Large intestine (tissue), 3 donors: ENCODE measurements at regions not wholly inside any gene's neighbourhood (a gene's known extent, or its start where the extent isn't known, plus 50 kb on each side); places are given as distances from the start of the nearest gene placed in this dataset.

ENCODE experiments used
- DNase-seq, 2 donors: peaks; one replicate each; pipeline versions ENCODE4 v3.0.0 to v3.0.0-alpha.2; 2013
- H3K27ac ChIP-seq: one replicate; pipeline ENCODE4 v1.5.1; 2013; ENCODE audit warnings: low read length
- H3K27me3 ChIP-seq: 2 replicates; pipeline ENCODE4 v1.6.1; 2013; ENCODE audit warnings: low read length; ENCODE audit not compliant: control insufficient read depth, insufficient read depth
- H3K36me3 ChIP-seq: 2 replicates; pipeline ENCODE4 v1.6.1; 2013; ENCODE audit warnings: low read length; ENCODE audit not compliant: control insufficient read depth, insufficient read depth
- H3K4me1 ChIP-seq: one replicate; pipeline ENCODE4 v1.6.1; 2013; ENCODE audit warnings: low read length; ENCODE audit not compliant: control insufficient read depth, insufficient read depth
- H3K4me3 ChIP-seq: one replicate; pipeline ENCODE4 v1.5.1; 2013; ENCODE audit warnings: low read length
- H3K9me3 ChIP-seq: one replicate; pipeline ENCODE4 v1.6.1; 2013; ENCODE audit warnings: mild to moderate bottlenecking, low read depth, low read length, moderate library complexity; ENCODE audit not compliant: control insufficient read depth
- WGBS: methylation state at CpG from one replicate; pipeline ENCODE4 v1.1.5; 2013; ENCODE audit warnings: low lambda C conversion rate; ENCODE audit not compliant: insufficient coverage; 5-methylcytosine and 5-hydroxymethylcytosine counted together

DNA sequence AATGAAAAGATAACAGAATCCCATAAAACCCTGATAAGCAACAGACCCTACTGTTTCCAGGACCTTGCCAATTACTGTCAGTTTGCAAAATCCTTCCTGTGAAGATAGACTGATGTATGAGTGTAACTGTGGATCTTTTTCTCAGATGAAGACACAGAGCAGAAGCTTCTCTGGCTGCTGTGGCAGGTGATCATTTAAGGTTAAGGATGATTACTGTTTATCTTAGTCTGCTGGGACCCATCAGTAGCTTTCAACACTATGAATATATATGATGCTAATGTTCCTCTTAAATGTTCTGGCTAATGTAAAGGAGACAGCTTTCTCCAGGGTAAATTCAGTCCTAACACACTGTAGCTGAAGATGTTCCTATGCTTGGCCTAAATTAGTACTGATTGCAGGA is 56.0 kb upstream of the CTTNBP2 start:
- Histone ChIP-seq H3K36me3 (no peaks in the 10 kb centered on the region), H3K27me3 (no peaks in the 10 kb centered on the region), H3K4me1 (no peaks in the 10 kb centered on the region), H3K4me3 (no peak overlapping the region), H3K27ac (no peak overlapping the region), H3K9me3 (no peaks in the 10 kb centered on the region)
- no peak for DNase-seq

DNA sequence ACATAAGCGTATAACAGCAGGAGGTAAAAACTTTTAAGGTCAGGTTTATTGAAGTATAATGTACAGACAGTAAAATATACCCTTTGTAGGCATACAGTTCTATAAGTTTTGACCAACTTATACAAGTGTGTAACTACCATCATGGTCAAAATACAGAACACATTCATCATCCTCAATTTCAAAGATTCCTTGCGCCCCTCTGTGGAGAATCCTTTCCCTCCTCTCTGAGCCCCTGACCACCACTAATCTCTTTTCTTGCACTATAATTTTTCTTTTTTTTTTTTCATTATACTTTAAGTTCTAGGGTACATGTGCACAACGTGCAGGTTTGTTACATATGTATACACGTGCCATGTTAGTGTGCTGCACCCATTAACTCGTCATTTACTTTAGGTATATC is 58.1 kb upstream of the CTTNBP2 start:
- Histone ChIP-seq H3K36me3 (no peaks in the 10 kb centered on the region), H3K27ac (no peak overlapping the region), H3K4me1 (no peaks in the 10 kb centered on the region), H3K9me3 (no peaks in the 10 kb centered on the region), H3K27me3 (no peaks in the 10 kb centered on the region), H3K4me3 (no peak overlapping the region)
- WGBS, result 92% methylated on average over 2 of the region's 5 CpGs
- no peak for DNase-seq

DNA sequence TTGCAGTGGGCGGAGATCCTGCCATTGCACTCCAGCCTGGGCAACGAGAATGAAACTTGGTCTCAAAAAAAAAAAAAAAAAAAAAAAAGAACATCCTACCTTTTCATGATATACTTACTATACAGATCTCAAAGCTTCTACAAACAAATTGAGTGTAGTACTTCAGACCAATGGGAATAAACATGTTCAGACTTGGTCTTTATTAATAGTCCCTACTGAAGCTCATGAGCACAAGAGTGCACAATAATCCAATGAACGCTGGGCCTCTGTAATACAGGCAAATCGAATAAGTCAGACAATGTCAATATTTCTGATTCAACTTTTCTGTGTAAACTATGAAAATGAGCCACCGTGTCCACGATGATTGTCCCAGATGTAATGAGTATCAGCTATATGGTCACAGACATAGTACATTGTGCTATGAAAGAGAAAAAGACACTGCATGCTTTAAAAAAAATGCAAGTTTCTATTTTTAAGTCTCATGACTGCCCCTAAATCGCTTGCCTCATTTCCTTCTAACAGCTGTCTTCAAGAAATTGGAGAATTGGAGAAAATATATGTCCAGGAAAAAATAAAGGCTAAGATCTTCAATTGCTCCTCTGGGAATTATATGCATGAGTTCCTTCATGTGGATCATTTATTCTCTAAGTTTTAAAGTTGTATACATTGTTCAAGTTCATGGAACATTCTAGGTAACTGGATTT is 64.0 kb upstream of the CTTNBP2 start:
- Histone ChIP-seq H3K27ac (no peak overlapping the region), H3K9me3 (peaks cover 4% of the 10 kb centered on the region), H3K4me1 (no peaks in the 10 kb centered on the region), H3K36me3 (no peaks in the 10 kb centered on the region), H3K27me3 (no peaks in the 10 kb centered on the region), H3K4me3 (no peak overlapping the region)
- DNase-seq, result no peak
- 67% methylated on average over 1 of the region's 7 CpGs for WGBS

DNA sequence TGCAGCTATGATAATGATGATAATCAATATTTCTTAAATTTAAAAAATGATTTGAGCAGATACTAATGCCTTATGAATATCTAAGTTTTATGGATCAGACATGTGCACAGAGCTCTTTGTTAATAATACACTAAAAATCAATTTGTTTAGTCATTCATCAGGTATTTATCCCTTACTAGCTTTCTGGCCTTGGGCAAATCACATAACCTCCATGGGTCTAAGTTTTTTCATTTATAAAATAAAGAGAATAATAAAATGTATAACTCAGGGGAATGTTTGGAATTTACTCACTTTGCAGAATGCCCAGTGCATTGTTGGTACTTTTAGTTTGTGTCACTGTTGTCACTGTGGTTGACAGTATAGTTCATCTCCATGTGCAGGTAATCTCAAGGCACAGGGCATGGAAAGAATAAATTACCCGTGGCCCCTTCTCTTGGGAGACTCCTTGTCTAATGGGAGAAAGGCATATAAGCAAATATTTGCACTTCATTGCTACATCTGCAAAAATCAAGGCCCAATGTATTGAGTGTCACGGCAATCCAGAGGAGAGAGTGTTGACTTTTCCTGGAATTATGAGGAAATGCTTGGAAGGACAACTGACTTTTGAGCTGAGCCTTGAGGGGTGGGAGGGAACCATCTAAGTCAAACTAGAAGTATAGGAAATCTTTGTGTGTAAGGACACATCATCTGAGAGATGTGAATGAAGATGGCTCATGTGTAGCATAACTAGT is 64.7 kb upstream of the CTTNBP2 start:
- H3K9me3 ChIP-seq, result peaks cover 4% of the 10 kb centered on the region
- peak in 1 of 2 donors; percentile 10 for DNase-seq
- H3K27ac ChIP-seq, result no peak overlapping the region
- WGBS, result no CpG with 5 or more reads among the region's 2 CpGs
- no peaks in the 10 kb centered on the region for H3K27me3 ChIP-seq
- H3K4me1 ChIP-seq, result no peaks in the 10 kb centered on the region
- H3K4me3 ChIP-seq, result no peak overlapping the region
- H3K36me3 ChIP-seq, result no peaks in the 10 kb centered on the region

DNA sequence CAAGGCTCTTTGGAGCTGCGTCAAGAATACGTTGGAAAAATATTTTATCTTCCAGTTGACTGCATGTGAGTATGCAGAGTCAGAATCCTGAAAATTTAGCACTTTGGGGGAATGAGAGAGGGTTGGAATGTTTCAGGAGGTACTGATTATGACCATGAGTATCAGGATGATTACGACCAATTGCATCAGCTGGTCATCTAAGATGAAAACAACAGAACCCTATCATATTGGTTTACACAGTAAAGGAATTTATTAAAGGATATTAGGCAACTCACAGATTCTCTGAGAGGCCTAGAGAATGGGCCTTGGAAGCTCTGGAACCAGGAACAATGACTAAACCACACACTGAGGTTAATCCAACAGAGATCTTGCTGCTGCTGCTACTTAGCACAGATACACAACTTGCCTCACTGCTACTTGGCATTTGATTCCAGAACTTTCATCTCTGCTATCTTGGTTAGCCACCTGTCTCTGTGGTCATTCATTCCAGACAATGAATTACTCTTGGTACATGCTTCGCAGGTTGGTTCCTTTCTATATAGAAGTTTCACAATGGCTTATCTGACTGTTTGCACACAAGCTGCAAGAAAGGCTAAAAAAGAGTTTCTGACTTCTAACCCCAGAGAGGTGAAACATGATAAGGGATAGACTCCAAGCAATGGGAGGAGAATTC is 68.0 kb upstream of the CTTNBP2 start:
- no CpG with 5 or more reads among the region's 4 CpGs for WGBS
- peaks cover 4% of the 10 kb centered on the region for H3K9me3 ChIP-seq

DNA sequence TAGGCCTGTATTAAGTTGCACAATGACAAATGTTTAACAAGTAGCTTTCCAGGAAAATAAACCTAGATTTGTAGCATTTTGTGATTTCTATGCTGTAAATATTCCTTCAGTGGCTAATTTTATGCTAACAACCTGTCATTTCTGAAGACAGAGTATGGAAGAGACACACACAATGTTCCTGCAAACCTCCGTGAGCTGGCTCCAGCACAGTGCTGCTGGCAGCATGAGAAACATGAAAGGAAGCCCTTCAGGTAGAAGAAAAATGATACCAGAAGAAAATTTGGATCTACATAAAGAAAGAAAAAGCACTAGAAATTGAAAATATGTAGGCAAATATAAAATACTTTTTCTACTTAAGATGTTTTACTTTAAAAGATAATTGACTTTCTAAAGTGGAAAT is 69.5 kb upstream of the CTTNBP2 start:
- 86% methylated on average over 1 of the region's 1 CpG for WGBS

More for the DNA sequence above, 68.0 kb upstream of the CTTNBP2 start:
- no peak overlapping the region for H3K4me3 ChIP-seq
- H3K36me3 ChIP-seq, result no peaks in the 10 kb centered on the region
- no peak overlapping the region for H3K27ac ChIP-seq
- DNase-seq, result no peak
- no peaks in the 10 kb centered on the region for H3K4me1 ChIP-seq
- H3K27me3 ChIP-seq, result no peaks in the 10 kb centered on the region

DNA sequence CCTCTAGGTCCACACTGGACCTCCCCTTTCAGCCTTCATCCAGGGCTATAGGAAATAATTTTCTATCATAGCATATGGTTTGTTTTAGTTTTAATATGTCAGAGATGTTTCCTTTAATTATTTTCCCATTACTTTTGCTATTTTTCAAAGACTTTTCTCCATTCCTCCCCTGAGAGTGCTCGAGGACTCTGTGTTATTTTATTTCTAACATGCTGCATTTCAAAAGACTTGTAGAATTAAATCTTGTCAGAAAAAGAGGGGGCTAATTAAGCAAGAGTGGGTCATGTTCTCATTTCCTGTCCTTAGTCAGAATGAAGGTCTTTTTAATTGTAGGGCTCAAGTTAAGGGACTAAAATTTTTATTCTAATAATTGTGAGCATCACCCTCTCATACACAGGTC is 71.6 kb upstream of the CTTNBP2 start:
- no CpG with 5 or more reads among the region's 1 CpG for WGBS
- no peak for DNase-seq
- peaks cover 4% of the 10 kb centered on the region for H3K9me3 ChIP-seq
- H3K27ac ChIP-seq, result no peak overlapping the region
- no peak overlapping the region for H3K4me3 ChIP-seq
- no peaks in the 10 kb centered on the region for H3K36me3 ChIP-seq
- no peaks in the 10 kb centered on the region for H3K4me1 ChIP-seq
- no peaks in the 10 kb centered on the region for H3K27me3 ChIP-seq

More for the DNA sequence above, 69.5 kb upstream of the CTTNBP2 start:
- Histone ChIP-seq H3K27me3 (no peaks in the 10 kb centered on the region), H3K4me3 (no peak overlapping the region), H3K9me3 (peaks cover 4% of the 10 kb centered on the region), H3K4me1 (no peaks in the 10 kb centered on the region), H3K27ac (no peak overlapping the region), H3K36me3 (no peaks in the 10 kb centered on the region)
- DNase-seq, result no peak

DNA sequence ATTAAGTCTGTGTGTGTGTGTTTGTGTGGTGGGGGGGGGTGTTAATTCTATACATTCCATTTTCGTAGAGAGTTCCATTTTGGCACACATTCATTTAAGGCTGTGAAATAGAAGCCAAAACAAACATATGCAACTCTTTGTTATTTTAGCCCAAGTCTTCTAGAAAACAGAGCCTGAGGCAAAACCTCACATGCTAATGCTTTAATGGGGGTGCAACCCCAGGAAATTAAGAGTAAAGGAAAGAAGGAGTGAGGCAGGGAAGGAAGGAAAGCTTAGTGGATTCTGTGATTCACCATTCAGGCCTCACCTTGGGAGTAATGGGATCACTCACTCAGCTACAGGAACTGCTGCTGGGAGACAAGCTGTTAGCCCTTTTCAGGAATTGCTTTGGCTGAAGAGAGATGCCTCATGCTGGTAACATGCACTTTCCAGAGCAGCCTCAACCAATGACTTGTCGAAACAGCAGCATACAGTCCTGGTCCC is 73.0 kb upstream of the CTTNBP2 start:
- DNase-seq, result no peak
- H3K27ac ChIP-seq, result no peak overlapping the region
- WGBS, result no CpG with 5 or more reads among the region's 2 CpGs
- H3K27me3 ChIP-seq, result no peaks in the 10 kb centered on the region
- no peaks in the 10 kb centered on the region for H3K36me3 ChIP-seq
- no peak overlapping the region for H3K4me3 ChIP-seq
- no peaks in the 10 kb centered on the region for H3K4me1 ChIP-seq
- peaks cover 4% of the 10 kb centered on the region for H3K9me3 ChIP-seq

DNA sequence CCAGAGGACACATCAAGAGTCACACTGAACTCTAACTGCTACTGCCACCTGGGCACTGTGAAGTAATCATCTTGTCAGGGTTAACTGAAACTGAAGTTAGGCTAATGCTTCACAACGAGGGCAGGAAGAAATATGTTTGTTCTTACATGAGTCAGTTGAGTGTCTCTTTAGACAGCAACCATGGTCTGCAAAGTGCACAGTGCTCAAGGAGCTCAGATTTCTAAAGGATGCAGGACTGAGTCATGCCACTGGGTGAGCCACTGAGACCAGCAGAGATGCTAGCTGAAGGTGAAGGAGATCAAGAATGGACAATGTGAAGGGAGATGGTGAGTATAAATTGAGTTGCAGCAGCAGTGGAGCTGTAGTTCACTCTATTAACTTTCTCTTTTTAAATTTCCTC is 76.0 kb upstream of the CTTNBP2 start:
- no CpG with 5 or more reads among the region's 1 CpG for WGBS
- DNase-seq, result no peak
- Histone ChIP-seq H3K36me3 (no peaks in the 10 kb centered on the region), H3K9me3 (no peaks in the 10 kb centered on the region), H3K27ac (no peak overlapping the region), H3K4me3 (no peak overlapping the region), H3K27me3 (no peaks in the 10 kb centered on the region), H3K4me1 (no peaks in the 10 kb centered on the region)

DNA sequence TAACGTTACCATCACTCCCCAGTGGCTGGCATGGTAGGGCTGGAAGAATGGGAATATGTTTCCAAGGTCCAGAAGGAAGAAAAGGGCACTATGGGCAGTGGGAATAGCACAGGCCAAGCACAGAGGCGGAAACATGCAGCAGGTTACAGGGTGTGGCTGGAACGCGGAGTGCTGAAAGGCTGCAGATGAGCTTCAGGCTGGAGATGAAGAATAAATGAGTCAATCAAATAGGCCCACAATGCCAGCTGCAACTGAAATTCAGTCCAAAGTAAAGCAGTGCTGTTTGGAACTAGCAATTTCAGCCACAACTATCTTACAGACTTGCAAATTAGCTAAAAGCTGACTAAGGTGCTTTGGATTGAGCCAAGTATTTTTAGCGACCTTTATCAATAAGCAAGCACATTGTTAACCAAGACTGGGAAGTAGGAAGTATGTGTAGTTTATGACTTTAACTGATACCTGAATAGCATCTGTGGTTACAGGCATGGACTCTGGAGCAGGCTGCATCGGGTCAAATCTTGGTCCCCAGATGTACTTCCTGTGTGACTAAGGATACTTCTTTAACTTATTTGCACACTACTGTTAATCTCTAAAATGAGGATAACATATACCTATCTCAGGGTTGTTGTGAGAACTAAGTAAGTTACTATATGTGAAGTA is 77.5 kb upstream of the CTTNBP2 start:
- Histone ChIP-seq H3K4me3 (no peak overlapping the region), H3K4me1 (no peaks in the 10 kb centered on the region), H3K27ac (no peak overlapping the region), H3K27me3 (no peaks in the 10 kb centered on the region), H3K36me3 (no peaks in the 10 kb centered on the region), H3K9me3 (no peaks in the 10 kb centered on the region)
- DNase-seq, result peak; percentile 26 to 69
- no CpG with 5 or more reads among the region's 6 CpGs for WGBS
